ENCODE measurements at regions not wholly inside any gene's neighbourhood (a gene's known extent, or its start where the extent isn't known, plus 50 kb on each side); places are given as distances from the start of the nearest gene placed in this dataset.

DNA sequence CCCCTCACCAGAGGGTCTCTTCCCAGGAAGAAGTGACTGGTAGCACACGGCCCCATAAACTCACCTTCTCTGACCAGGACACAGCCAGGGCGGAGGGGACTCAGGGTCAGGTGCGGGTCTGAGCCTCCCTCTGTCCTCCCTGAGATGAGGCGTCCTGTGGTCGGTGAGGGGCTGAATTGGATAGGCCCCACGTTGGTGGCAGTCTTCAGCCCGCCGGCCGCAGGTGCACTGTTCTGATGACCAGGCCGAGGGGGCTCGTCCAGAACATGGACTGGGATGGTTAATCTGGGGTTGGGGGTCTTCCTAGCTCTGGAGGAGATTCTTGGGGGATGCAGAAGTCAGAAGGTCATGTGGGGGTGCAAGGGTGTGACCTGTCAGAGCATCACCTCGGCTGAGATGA lies 102.2 kb upstream of the PPP1R26 start:
- TF ChIP-seq POLR2A (IDR thresholded peaks at IDR 0.05; ENCODE audit: low read depth, low read length) (no peak), POLR2AphosphoS5 (IDR thresholded peaks at IDR 0.05; ENCODE audit: low read depth, low read length) (no peak)

Measured in GM12892 (cell line).